HEK293 (cell line): ENCODE measurements at regions not wholly inside any gene's neighbourhood (a gene's known extent, or its start where the extent isn't known, plus 50 kb on each side); places are given as distances from the start of the nearest gene placed in this dataset.

Experiments used
- ATF2 ChIP-seq: fragments of 450-650 bp; formaldehyde crosslinking; IDR thresholded peaks from 2 replicates; pipeline ENCODE4 v1.5.1; 2016; ENCODE audit warnings: missing biosample characterization, missing genetic modification characterization, low read depth
- CTCF ChIP-seq: fragments of 450-650 bp; formaldehyde crosslinking; IDR thresholded peaks from 2 replicates; pipeline ENCODE4 v1.5.1; 2016; ENCODE audit warnings: missing biosample characterization, missing genetic modification characterization
- SP3 ChIP-seq: fragments of 450-650 bp; formaldehyde crosslinking; IDR thresholded peaks from 2 replicates; pipeline ENCODE4 v1.5.1; 2016; ENCODE audit warnings: missing biosample characterization, missing genetic modification characterization
- ZBTB11 ChIP-seq: fragments of 450-650 bp; formaldehyde crosslinking; conservative IDR thresholded peaks from 2 replicates; pipeline ENCODE4 v1.5.1; 2016; ENCODE audit warnings: low read depth, missing biosample characterization, missing genetic modification characterization
- ZNF140 ChIP-seq: fragments of 450-650 bp; formaldehyde crosslinking; IDR thresholded peaks from 2 replicates; pipeline ENCODE4 v1.5.1; 2016; ENCODE audit warnings: missing biosample characterization, missing genetic modification characterization
- ZNF24 ChIP-seq: fragments of 450-650 bp; formaldehyde crosslinking; IDR thresholded peaks from 2 replicates; pipeline ENCODE4 v1.5.1; 2016; ENCODE audit warnings: missing biosample characterization, missing genetic modification characterization
- ZNF274 ChIP-seq, 2 experiments: fragments of 200-500 bp in 1 of 2; fragments of 450-650 bp in 1 of 2; sonication (Bioruptor generic) in 1 of 2; formaldehyde crosslinking in 1 of 2; IDR thresholded peaks; 2 replicates each; pipeline versions ENCODE4 v1.5.1 to v1.6.1; 2014 to 2016; ENCODE audit warnings: borderline replicate concordance in 1 of 2, inconsistent platforms in 1 of 2, low read length in 1 of 2, missing biosample characterization in 1 of 2, missing genetic modification characterization in 1 of 2
- ZNF510 ChIP-seq: fragments of 450-650 bp; formaldehyde crosslinking; IDR thresholded peaks from 2 replicates; pipeline ENCODE4 v1.5.1; 2018; ENCODE audit warnings: mild to moderate bottlenecking, missing genetic modification characterization, missing biosample characterization; ENCODE audit not compliant: insufficient replicate concordance
- ZSCAN4 ChIP-seq: fragments of 450-650 bp; formaldehyde crosslinking; IDR thresholded peaks from 2 replicates; pipeline ENCODE4 v1.5.1; 2017; ENCODE audit warnings: missing biosample characterization, missing genetic modification characterization
- ZSCAN5A ChIP-seq: fragments of 450-650 bp; formaldehyde crosslinking; IDR thresholded peaks from 2 replicates; pipeline ENCODE4 v1.5.1; 2016; ENCODE audit warnings: missing biosample characterization, missing genetic modification characterization

- TF ChIP-seq ZNF510 (tag by site-specific recombination) (no peak), CTCF (tag by site-specific recombination) (no peak), ZNF24 (no peak), SP3 (no peak), ZNF140 (tag by site-specific recombination) (no peak), ZBTB11 (no peak), ATF2 (tag by site-specific recombination) (no peak), ZSCAN4 (no peak), ZNF274 (IDR thresholded peaks at IDR 0.05; ENCODE audit: low read length) (no peak), ZNF274 (tag by site-specific recombination; IDR thresholded peaks at IDR 0.05; ENCODE audit: borderline replicate concordance) (no peak), ZSCAN5A (tag by site-specific recombination) (no peak)
Measured at GRCh38 chr3:127497166-127497565, 93.4 kb downstream of the TPRA1 start.
